HEK293T (cell line): ENCODE measurements at regions not wholly inside any gene's neighbourhood (a gene's known extent, or its start where the extent isn't known, plus 50 kb on each side); places are given as distances from the start of the nearest gene placed in this dataset.

Experiments
- BHLHE40 ChIP-seq: fragments of 450-650 bp; IDR thresholded peaks from 2 replicates; pipeline ENCODE4 v1.6.1; 2016; ENCODE audit warnings: mild to moderate bottlenecking, moderate library complexity, borderline replicate concordance
- ELF4 ChIP-seq: fragments of 450-650 bp; IDR thresholded peaks from 2 replicates; pipeline ENCODE4 v1.6.1; 2017; ENCODE audit warnings: antibody characterized with exemption
- NFRKB ChIP-seq: fragments of 450-650 bp; IDR thresholded peaks from 2 replicates; pipeline ENCODE4 v1.6.1; 2016; ENCODE audit warnings: mild to moderate bottlenecking, moderate library complexity
- SP1 ChIP-seq: fragments of 450-650 bp; IDR thresholded peaks from 2 replicates; pipeline ENCODE4 v1.6.1; 2017
- ZNF384 ChIP-seq: fragments of 450-650 bp; IDR thresholded peaks from 2 replicates; pipeline ENCODE4 v1.6.1; 2016

GRCh38 chr2:149747456-149747855 is 159.9 kb upstream of the MMADHC start:
- no peak for TF ChIP-seq ELF4
- no peak for TF ChIP-seq NFRKB
- TF ChIP-seq SP1 = no peak
- no peak for TF ChIP-seq ZNF384
- TF ChIP-seq BHLHE40 = no peak
